GDM1 (cell line): ENCODE measurements at regions not wholly inside any gene's neighbourhood (a gene's known extent, or its start where the extent isn't known, plus 50 kb on each side); places are given as distances from the start of the nearest gene placed in this dataset.

ENCODE experiments used
- DNase-seq: peaks from one replicate; lab custom pipeline; 2025; lab: John Stamatoyannopoulos, UW

DNA sequence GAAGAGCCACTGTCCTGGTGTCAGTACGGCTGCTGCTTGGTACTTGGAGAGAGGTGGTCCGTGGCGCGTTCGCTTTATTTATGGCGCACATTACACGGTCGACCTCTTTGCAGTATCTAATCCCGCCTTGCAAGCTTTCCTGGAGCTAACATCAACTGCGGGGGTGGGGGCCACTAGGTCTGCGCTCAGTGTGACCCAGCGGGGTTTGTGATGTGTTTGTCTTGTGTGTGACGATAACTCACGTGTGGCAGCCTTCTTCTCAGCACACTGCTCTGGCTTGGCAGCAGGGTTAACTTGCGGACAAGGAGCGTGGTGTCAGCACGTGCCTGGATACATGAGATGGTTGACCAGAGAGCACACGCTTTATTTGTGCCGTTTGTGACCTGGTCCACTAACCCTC, 122.2 kb upstream of the RTL1 start:
- DNase-seq: no peak

DNA sequence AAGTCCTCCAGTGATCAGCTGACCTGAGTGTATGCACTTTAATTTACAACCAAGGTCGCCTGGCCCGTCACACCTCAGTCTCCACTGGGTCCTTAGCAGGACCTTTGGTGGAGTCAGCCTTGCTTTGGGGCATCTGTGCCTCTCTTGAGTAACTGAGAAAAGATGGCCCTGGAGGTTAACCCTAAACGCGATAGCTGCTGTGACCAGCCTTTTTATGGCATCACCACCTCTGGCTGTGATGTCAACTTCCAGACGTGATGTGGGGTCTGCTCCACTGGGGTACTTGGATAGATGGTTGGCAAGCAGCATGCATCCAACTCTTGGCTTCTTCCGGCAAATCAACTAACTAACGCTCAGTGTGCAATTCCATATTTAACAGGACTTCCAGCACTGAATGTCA, 122.8 kb upstream of the RTL1 start:
- no peak for DNase-seq

DNA sequence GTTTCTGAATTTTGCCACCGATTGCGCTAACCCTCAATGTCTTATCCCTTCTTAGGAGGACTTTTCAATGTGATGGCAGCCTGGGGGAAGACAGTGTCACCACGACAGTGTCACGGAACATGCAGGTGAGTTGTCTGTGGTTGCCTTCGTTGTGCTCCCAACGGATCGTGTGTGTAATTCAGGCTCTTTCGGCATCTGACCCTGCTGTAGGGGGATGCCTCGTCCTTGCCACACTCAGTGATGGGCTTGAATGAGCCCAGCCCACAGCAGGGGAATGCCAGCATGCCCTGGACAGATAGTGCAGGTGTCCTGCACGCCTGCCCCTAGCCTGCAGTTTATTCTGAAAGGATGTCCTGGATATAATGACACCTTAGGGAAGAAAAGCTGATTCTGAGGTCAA, 123.8 kb upstream of the RTL1 start:
- DNase-seq: no peak

DNA sequence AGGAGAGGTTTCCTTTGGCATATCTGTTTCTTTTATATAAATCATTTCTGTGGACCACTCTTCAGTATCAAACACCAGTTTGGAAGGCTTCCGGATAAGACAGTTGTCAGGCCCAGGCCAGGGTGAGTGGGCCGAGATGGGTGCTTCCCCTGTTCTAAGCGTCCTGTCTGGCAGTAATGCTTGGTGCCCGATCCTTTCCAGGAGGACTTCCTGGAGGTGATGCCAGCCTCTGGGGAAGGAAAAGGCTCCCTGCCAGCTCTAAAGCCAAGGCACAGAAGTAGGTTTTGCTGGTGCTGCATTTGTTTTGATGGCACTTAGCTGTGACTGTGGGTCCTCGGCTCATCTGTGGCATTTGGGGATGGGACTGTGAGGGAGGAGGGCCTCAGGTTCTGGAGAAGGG, 124.4 kb upstream of the RTL1 start:
- DNase-seq: no peak

DNA sequence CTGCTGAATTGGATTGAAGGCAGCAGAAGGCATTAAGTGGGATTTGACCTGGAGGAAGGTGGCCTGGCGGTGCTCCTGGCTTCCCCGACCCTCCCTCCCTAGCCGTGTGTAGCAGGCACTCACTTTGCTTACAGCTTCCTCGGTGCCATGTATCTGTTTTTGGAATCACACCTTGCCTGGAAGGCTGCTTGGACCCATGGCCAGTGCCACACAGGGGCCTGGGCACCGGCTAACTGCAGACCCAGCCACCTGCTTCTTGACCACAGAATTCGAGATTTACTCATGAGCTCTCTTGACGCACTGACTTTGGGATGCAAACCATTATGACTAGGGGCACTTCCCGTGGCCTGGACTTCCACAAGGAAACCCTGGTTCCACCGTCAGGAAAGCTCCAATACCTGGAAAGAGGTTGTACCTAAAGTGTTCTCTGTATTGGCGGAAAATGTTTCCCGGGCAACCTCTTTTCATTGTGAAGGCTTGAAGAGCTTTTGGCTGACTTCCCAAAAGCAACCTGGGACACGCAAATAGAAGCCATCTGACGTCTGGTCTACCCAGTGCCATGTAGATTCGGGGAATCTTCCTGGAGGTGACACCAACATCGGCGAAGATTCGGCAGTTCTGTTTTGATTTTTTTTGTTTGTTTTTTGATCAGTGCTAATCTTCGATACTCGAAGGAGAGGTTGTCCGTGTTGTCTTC, 125.6 kb upstream of the RTL1 start:
- no peak for DNase-seq

DNA sequence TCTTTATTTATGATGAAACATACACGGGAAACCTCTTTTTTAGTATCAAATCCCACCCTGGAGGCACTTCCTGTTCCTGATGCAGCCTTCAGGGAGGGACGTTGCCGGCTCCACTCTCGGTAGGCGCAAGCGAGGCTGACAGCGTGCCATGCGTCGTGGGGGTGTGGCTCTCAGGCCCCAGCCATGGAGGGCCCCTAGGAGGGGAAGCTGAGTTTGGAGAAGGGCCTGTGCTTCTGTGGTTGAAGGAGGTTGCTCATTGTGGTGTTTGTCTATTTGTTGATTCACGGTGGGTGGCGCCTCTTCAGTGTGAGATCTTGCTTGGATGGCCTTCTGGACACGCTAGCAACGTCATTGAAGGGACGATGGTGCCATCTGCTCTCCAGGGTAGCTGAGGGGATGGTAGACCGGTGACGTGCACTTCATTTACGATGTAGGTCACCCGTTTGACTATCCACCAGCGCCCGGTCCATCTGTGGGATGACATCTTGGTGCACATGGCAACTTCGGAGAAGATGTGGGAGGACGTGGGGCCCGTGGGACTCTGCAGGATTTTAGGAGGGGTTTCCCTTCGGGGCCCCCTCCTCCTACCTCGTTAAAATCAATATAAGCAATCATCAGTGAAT, 126.3 kb upstream of the RTL1 start:
- DNase-seq: no peak

DNA sequence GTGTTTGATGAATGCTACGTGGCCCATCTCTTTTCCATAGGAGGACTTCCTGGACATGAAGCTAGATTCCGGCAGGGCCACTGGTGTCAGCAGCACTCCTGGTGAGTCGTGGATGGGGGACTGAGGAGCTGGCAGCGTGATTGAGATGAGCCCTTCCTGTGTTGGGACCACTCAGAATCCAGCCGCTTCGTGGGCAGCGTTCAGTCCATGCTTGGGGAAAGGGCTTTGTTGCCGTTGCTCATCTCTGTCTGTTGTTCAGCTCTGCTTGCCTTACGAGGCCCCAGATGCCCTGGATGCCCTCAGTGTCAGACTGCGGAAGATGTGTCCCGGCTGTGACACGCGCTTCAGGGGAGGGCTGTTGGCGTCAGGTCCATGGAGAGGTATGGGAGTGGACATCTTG, 127.1 kb upstream of the RTL1 start:
- no peak for DNase-seq

DNA sequence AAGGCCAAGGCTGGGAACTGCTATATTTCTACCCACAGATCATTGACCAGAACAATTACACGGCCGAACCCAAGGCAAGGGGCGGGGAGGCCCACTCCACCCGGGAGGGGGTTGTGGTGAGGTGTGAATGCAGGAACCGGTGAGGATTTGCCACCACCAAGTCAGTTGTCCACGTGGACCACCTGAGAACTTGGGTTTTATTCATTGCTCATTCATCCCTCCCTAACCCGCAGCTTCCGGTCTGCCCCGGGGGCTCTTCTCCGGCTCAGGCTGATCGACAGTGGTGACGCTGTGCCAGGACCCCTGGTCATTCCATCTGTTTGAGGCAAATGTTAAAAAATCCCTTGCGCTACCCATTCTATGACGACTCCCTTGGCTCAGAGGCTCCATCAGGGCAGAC, 127.7 kb upstream of the RTL1 start:
- no peak for DNase-seq

DNA sequence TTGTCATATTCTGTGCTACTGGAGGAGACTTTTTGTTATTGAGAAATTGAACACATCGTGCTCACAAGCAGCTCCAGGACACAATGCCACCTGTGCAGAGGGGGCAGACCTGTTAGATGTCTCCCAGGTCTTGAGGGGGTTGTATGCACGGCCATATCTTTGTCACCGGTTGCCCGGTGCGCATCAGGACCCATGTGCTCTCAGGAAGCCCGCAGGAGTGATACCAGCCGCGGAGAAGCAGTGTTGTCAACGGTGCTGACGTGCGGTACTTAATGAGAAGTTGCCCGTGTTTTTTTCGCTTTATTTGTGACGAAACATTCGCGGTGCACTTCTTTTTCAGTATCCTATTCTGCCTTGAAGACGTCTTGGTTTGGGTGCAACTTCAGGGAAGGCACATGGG, 128.2 kb upstream of the RTL1 start:
- DNase-seq: no peak

DNA sequence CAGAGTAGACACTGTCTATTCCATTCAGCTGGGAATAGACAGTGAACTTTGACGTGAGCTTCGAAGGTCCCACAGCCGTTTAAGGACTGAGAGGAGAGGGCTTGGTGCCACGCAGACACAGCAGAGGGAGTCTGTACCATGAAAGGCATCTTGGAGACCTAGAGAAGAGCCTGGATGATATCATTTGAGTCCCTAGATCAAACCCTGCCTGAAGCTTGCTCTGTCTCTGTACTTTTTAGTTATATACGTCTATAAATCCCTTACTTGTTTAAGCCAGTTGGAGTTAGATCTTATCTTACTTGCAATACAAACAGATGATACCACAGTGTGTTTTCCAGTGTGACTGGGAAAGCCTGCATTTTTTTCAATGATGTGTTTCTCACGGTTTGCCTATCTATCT, 128.9 kb upstream of the RTL1 start:
- no peak for DNase-seq

DNA sequence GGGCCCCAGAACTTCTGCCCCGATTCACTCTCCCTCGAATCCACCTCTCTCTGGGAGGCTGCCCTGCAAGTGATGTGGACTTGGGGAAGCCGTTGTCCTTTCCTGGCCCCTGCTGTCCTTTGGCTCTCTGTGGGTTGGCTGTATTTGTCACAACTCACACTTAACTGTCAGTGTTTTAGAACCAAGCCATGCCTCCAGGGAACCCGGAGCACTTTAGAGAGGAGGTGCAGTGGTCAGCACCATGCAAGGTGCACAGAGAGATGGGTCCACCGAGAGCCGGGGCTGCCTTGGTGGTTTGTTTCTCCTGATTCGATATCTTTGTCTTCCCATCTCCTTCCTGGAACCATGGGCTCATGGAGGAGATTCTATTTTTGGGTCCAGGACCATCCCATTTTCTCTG, 129.5 kb upstream of the RTL1 start:
- DNase-seq: no peak

DNA sequence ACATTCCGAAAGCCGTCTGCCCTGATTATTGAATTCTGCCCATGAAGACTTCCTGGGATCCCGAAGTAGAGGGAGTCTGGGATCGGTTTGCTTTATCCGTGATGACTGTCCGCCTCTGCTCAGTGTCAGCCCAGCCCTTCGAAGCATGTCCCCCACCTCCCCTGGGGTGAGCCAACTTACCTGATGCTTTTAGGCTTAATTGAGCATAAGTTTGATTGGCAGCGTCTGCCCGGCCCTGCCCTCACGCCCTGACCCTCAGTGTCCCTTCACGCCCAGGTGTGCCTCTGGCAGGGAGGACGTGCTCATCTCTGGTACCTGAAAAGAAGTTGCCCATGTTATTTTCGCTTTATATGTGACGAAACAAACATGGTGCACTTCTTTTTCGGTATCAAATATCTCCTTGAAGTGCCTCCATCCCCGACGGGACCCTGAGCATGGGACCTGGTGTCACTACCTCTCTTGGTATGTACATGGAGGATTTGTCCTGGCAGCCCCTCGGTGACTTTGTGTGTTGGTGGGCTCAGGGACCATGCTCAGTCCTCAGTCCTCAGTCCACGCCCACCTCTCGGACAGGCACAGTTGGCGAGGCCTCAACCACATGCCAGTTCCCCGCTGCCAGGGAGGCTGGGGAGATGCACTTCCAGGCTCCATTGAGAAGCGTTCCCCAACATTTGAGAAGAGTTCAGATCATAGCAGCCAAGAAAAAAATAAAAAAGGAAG, 130.1 kb upstream of the RTL1 start:
- DNase-seq: no peak

DNA sequence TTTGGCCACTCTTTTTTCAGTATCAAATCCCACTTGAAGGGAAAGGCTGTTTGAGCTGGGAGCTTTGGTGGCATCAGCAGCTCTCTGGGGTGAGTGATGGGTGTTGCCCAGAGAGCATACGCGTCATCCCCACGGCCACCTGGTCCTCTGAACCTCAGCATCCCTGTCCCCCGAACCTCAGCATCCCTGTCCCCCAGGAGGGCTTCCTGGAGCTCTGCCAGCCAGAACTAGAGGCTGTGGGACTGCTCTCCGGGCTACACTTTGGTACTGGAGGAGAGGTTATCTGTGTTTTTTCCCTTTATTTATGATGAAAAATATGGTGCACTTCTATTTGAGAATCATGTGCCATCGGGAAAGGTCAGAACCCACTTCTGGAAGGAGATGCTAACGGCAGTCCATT, 131.5 kb upstream of the RTL1 start:
- DNase-seq: no peak

DNA sequence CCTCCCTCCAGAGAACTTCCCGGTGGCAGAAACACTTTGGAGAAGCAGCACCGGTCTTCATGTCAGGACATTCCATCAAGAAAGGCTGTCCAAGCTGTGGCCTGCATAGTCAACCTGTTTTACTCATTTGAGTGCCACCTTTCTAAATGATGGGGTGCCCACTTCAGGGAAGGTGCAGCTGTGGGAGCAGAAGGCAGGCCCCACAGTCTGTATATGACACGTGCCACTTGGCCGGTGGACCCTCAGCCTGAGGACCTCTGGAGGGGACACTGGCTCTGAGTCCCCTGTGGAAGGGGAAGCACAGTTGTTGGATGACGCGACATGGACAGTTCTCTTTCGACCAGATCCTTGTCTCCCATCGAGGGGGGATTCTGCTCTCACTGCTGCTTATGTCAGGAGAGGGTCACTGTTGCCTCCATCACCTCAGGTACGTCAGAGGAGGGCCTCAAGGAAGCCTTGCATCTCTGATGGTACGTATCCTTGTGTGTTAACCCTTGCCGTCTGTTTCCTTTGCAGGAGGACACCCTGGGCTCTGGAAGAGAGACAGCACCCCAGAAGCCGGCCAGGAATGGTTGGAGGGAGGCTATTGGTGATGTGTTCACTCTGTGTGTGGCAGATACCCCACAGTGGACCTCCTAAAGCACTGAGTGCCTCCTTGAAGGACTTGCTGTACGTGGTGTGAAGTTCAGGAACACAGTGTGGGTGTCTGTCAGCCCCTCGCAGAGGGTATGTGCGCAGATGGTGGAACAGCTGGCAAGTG, 132.1 kb upstream of the RTL1 start:
- DNase-seq: no peak

DNA sequence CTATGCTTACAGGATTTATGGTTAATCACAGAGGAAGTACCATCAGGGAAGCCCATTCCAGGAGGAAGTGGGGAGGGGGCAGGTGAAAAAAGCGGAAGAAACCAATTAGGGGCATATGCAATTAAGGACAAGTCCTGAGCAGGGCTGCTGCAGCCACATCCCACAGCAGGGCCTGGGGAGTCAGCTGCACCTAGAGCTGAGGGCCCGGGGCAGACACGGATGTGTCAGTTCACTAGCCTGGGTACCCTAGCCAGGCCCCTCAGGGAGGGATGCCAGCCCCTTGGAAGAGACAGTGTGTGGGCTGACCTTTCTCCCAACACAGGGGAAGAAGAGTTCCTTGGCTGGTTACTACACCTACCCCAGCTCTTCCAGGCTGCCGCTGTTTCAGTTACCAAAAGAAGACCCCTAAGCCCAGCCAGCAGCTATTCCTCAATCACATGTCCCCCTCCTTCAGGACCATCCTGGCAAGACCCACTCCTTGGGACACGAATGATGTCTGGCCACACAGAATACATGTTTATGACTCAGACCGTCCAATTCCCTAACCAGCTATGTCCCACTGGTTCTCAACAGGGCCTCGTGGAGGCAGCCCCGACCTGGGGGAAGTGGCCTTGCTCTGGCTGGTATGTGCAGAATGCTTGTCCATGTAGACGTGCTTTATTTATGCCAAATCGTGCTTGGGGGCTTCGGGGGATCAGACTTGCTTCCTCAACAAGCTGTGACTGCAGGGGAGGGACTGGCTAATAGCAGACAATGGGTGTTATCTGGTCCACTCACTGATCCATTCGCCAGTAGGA, 133.7 kb upstream of the RTL1 start:
- no peak for DNase-seq

DNA sequence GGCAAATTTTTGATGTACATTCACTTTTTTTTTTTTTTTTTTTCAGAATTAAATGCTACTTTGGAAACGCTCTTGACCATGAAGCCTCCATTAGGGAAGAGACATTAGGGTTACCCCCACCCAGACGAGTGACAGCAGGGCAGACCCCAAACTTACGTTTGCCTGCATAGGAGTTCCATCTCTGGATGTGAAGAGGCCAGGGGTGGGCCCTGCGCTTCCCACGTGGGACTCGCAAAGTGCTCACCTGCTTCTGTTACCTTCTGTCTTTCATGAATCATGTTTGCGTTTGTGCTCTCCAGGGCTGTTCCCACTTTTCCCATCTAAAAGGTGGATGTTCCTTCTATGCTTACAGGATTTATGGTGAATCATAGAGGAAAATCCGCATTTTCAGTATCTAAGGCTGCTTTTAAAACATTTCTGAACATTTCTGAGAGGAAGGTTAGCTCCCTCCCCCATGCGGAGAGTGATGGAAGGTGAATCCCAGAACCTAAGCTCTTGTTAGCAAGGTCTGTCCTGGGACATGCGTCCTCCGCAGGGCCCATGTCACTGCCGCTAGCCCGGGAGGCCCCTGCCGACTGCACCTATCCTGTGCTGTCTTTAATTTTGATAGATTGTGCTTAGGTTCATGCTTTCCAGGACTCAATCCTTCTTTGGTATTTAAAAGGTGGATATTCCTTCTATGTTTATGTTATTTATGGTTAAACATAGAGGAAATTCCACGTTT, 135.7 kb upstream of the RTL1 start:
- DNase-seq: no peak

DNA sequence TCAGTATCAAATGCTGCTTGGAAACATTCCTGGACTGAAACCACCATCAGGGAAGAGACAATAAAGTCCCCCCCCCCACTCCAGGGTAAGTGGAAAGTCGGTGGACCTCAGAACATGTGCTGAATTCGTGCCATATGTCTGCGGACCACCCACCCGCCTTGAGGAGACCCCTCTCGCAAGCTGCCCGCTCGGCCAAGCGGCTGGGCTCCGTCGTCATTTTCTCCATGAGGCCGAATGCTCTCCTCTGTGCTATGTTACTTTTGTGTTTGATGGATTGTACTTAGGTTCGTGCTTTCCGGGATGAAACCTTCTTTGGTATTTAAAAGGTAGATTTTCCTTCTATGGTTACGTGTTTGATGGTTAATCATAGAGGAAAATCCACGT, 136.2 kb upstream of the RTL1 start:
- no peak for DNase-seq

DNA sequence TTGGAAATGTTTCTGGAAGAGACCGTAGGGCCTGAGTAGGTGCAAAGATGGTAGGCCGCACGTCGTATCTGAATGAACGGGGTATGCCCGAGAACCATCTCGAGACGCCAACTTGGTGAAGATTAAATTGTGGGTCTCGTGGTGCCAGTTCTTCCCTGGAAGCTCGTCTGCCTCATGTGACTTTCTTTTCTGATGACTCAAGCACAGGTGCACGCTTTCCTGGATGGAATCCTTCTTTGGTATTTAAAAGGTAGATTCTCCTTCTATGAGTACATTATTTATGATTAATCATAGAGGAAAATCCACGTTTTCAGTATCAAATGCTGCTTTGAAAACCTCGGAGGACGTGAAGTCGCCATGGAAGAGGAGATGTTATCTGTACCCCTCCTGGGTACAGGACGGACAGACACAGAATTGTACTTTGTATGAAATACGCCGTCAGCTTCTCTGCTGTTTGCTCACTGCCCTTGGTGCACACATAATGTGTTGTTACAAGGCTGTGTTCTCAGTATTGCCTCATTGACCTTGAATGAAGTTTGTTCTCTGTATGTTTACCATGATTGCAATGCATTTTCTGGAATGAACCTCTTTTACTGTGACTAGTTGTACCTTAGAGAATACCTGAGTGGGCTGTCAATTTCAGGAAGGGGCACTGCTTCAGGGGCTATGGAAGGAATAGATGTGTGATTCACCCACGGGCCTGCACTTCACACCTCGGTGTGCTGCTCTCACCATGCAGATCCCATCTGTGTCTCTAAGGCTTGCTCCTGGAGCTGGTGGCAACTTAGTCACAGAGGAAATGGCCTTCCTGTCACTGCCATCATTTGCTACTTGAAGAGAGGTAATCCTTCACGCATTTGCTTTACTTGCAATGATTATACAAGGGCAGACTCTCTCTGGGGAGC, 137.3 kb upstream of the RTL1 start:
- DNase-seq: no peak

DNA sequence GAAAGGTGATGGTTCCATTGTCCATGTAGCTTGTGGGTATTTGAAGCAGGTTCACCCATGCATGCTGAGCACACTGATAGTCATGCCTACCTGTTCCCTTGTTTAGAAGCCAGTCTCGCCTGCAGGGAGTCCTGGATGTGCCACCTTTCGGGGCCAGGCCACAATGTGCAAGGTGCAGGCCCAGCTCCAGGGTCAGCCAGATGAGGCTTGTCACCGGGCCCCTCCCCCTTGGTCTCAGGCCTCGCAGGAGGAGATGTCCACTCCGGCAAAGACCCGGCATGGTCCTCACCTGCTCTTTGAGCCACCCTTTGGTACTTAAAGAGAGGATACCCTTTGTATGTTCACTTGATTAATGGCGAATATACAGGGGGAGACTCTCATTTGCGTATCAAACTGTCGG, 140.4 kb upstream of the RTL1 start:
- DNase-seq: no peak

DNA sequence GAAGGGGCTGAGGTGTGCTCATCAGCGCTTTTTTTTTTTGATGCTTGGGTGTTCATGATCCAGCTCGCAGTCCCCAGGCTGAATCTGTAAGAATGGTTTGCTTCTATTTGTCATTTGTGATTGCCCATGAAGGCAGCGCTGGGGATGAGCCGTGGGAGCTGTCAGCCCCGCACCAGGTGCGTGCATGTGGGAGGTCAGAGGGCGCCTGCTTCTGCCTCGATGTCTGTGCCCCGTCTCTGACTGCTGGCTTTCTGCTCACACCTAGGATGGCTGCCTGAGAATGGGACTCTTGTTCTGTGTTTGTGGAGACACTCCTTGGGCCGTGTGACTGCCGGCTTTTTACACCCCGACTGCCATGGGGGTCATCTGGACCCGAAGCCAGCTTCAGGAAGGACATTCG, 141.2 kb upstream of the RTL1 start:
- DNase-seq: no peak
